Bronchial epithelial cell (primary cell): ENCODE measurements at regions not wholly inside any gene's neighbourhood (a gene's known extent, or its start where the extent isn't known, plus 50 kb on each side); places are given as distances from the start of the nearest gene placed in this dataset.
A peak's percentile ranks its signal among the peaks of the same experiment; 100 is the strongest.

Experiments used
- DNase-seq: peaks from one replicate; pipeline ENCODE4 v3.0.0-alpha.2; 2010; ENCODE audit warnings: low read depth
- FAIRE-seq: peaks from 2 replicates; lab custom pipeline; 2011; peaks lifted over from hg19 to GRCh38; lab: Jason Lieb, UNC
- H3K27me3 ChIP-seq: 2 replicates; pipeline ENCODE4 v1.5.1; 2011; ENCODE audit warnings: low read length; ENCODE audit not compliant: control insufficient read depth, insufficient read depth
- H3K36me3 ChIP-seq: 2 replicates; pipeline ENCODE4 v1.5.1; 2011; ENCODE audit warnings: low read length; ENCODE audit not compliant: control insufficient read depth, insufficient read depth
- H3K4me3 ChIP-seq: 2 replicates; pipeline ENCODE4 v1.5.1; 2011; ENCODE audit warnings: mild to moderate bottlenecking, low read depth, low read length, control low read depth
- TF ChIP-seq, protein P1 (sequence below): IDR thresholded peaks from 2 replicates; pipeline ENCODE4 v1.5.1; 2011; ENCODE audit warnings: mild to moderate bottlenecking, moderate library complexity, low read length, control low read depth, inconsistent platforms; ENCODE audit not compliant: insufficient read depth, severe bottlenecking

DNA sequence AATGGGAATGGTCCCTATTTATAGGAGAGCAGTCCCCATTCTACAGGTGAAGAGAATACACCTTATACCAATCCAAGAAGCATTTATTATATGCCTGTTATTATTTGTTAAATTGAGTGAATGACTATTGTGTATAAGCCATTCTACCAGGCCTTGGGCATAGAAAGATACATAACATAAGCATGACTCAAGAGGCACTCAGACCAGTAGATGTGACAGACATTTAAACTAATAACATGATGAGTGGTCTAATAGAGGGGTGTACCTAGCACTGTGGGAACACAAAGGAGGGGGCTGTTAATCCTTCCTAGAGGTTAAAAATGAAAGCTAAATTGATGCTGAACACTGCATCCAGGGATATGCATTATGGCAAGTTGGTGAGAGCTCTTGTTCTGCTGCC, 145.0 kb upstream of the TNC start:
- H3K36me3 ChIP-seq: no peaks in the 10 kb centered on the region
- no peak for FAIRE-seq
- no peaks in the 10 kb centered on the region for H3K27me3 ChIP-seq
- H3K4me3 ChIP-seq: no peak overlapping the region
- DNase-seq: peak; percentile 82
- TF ChIP-seq, protein P1, sequence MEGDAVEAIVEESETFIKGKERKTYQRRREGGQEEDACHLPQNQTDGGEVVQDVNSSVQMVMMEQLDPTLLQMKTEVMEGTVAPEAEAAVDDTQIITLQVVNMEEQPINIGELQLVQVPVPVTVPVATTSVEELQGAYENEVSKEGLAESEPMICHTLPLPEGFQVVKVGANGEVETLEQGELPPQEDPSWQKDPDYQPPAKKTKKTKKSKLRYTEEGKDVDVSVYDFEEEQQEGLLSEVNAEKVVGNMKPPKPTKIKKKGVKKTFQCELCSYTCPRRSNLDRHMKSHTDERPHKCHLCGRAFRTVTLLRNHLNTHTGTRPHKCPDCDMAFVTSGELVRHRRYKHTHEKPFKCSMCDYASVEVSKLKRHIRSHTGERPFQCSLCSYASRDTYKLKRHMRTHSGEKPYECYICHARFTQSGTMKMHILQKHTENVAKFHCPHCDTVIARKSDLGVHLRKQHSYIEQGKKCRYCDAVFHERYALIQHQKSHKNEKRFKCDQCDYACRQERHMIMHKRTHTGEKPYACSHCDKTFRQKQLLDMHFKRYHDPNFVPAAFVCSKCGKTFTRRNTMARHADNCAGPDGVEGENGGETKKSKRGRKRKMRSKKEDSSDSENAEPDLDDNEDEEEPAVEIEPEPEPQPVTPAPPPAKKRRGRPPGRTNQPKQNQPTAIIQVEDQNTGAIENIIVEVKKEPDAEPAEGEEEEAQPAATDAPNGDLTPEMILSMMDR: no peak

DNA sequence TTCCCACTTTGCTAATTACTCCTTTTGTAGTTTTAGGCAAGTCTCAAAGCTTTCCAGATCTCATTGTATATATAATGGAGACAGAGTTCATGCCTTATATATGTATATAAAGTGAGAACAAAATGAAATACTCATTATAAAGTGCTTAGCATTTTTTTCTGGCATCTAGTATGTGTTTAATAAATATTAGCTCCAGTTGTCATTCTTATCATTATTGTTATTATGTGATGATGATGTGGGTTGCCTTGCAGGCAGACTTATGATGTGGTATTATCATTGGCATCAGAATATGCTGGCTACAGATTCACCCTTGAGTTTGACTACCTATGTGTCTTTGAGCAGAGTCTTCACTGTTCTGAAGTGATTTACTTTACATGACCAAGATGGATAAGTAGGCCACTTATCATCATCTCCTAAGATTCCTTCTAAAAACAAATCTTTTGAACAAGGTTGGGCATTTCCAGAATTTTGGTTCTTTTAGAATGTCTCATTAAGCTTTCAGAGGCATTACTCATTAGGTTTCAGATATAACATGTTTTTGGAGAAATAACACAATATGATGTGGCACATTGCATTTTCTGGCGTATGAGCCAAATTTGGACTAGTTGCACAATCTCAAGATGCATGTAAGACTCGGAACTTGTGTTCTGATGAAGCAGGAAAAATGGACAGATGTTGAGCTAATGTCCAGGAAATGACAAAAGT, 145.6 kb upstream of the TNC start:
- no peaks in the 10 kb centered on the region for H3K36me3 ChIP-seq
- H3K27me3 ChIP-seq: no peaks in the 10 kb centered on the region
- DNase-seq (peak; percentile 70), FAIRE-seq (no peak)
- TF ChIP-seq, protein P1: no peak
- no peak overlapping the region for H3K4me3 ChIP-seq

DNA sequence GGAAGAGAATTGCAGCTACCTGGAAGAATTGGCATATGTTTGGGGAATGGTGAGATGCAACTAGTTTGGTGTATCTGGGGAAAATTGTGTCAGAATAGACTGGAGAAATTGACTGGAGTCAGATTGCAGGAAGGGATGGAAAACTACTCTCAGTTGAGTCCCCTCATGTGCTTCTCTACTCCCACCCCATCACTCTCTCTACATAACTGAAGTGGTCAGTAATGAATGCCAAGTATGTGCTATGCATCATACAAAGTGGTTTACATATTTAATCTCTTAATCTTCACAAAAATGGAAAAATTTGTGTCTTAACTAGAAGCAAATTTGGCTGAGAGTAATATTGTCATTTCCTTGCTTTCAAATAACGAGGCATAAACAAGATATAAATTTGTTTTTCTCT, 146.4 kb upstream of the TNC start:
- DNase-seq (no peak), FAIRE-seq (no peak)
- no peaks in the 10 kb centered on the region for H3K27me3 ChIP-seq
- H3K4me3 ChIP-seq: no peak overlapping the region
- TF ChIP-seq, protein P1: no peak
- H3K36me3 ChIP-seq: no peaks in the 10 kb centered on the region

DNA sequence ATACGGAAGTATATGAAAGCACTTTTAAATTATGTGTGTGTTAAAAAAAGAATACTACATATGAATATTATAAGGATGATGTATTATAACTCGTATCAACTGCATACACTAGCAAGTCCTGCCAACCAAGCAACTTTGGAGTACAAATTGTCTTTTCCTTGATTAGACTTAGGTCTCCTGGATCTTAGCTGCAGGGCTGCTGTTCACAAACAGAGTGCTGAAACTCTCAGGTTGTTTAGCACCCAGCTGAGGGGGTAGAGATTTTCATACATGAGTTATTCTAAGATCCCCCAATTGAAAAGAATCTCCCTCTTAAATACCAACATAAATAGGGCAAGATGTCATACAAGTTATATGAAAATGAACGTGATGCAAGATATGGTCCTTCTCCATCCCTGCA, 149.8 kb upstream of the TNC start:
- no peak for FAIRE-seq
- DNase-seq: no peak
- no peaks in the 10 kb centered on the region for H3K27me3 ChIP-seq
- TF ChIP-seq, protein P1: no peak
- H3K4me3 ChIP-seq: no peak overlapping the region
- no peaks in the 10 kb centered on the region for H3K36me3 ChIP-seq

DNA sequence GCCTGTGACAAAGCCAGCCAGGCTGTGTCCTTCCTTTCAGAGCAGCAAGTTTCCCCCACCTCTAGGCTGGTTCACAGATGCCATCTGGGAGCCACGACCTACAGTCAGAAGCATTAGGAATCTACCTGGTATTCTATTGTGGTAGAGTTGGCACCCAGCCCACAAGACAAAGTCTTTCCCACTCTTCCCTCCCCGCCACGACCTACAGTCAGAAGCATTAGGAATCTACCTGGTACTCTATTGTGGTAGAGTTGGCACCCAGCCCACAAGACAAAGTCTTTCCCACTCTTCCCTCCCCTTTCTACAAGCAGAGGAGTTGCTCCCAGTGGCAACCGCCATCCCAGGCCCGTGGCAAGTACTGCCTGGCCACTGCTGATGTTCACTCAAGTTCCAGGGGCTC, 157.8 kb upstream of the TNC start:
- FAIRE-seq: peak; percentile 95

More for the DNA sequence above, 157.8 kb upstream of the TNC start:
- peak; percentile 34 for DNase-seq
- TF ChIP-seq, protein P1: no peak
- H3K27me3 ChIP-seq: no peaks in the 10 kb centered on the region
- H3K4me3 ChIP-seq: no peak overlapping the region
- no peaks in the 10 kb centered on the region for H3K36me3 ChIP-seq
